Suppressor macrophage treated with lipopolysaccharide for 1 hour (primary cell): ENCODE measurements at regions not wholly inside any gene's neighbourhood (a gene's known extent, or its start where the extent isn't known, plus 50 kb on each side); places are given as distances from the start of the nearest gene placed in this dataset.
"Not testable (repeated sequence)": the region's sequence is repeated elsewhere in the genome, so short reads cannot be mapped to it uniquely, and the experiment has no call there.

ENCODE experiments used
- DNase-seq, 3 donors: peaks; one replicate each; pipeline ENCODE4 v3.0.0-alpha.2; 2020 to 2022

- no peak for DNase-seq
Observed at GRCh38 chr13:31522396-31522795, 216.9 kb upstream of the RXFP2 start.

- no peak for DNase-seq
Observed at GRCh38 chr13:31528176-31528575, 211.2 kb upstream of the RXFP2 start.

- DNase-seq: no peak
Observed at GRCh38 chr13:31528758-31529157, 210.6 kb upstream of the RXFP2 start.

GRCh38 chr13:31530922-31531321, 208.4 kb upstream of the RXFP2 start:
- no peak for DNase-seq

- DNase-seq: no peak
Observed at GRCh38 chr13:31537052-31537451, 202.3 kb upstream of the RXFP2 start.

- DNase-seq: peak; percentile 56 to 71 (median 69)
Observed at GRCh38 chr13:31538067-31539042, 201.0 kb upstream of the RXFP2 start.

- no peak for DNase-seq
Observed at GRCh38 chr13:31540281-31540680, 199.0 kb upstream of the RXFP2 start.

GRCh38 chr13:31543190-31543589, 196.1 kb upstream of the RXFP2 start:
- no peak for DNase-seq

- DNase-seq: no peak
Observed at GRCh38 chr13:31545616-31546015, 193.7 kb upstream of the RXFP2 start.

- no peak for DNase-seq
Observed at GRCh38 chr13:31556376-31556775, 182.9 kb upstream of the RXFP2 start.

- not testable (repeated sequence) for DNase-seq
Observed at GRCh38 chr13:31584221-31584620, 155.1 kb upstream of the RXFP2 start.

- DNase-seq: no peak
Observed at GRCh38 chr13:31587698-31588266, 151.5 kb upstream of the RXFP2 start.

GRCh38 chr13:31588316-31588715, 151.0 kb upstream of the RXFP2 start:
- DNase-seq: no peak

GRCh38 chr13:31588893-31589292, 150.4 kb upstream of the RXFP2 start:
- no peak for DNase-seq

- no peak for DNase-seq
Observed at GRCh38 chr13:31591642-31592233, 147.6 kb upstream of the RXFP2 start.

- DNase-seq: no peak
Observed at GRCh38 chr13:31594056-31594455, 145.3 kb upstream of the RXFP2 start.

- no peak for DNase-seq
Observed at GRCh38 chr13:31595563-31595962, 143.8 kb upstream of the RXFP2 start.

GRCh38 chr13:31598990-31599389, 140.3 kb upstream of the RXFP2 start:
- DNase-seq: no peak

- DNase-seq: no peak
Observed at GRCh38 chr13:31605076-31605860, 134.1 kb upstream of the RXFP2 start.

- not testable (repeated sequence) for DNase-seq
Observed at GRCh38 chr13:31607531-31607930, 131.8 kb upstream of the RXFP2 start.

- not testable (repeated sequence) for DNase-seq
Observed at GRCh38 chr13:31608780-31609179, 130.5 kb upstream of the RXFP2 start.

GRCh38 chr13:31610270-31610998, 128.9 kb upstream of the RXFP2 start:
- no peak for DNase-seq
